Stimulated activated CD8-positive, alpha-beta memory T cell treated with anti-CD3 and anti-CD28 coated beads, Interleukin-7, amount 100 ng/mL, for 48 hours (primary cell): ENCODE measurements at regions not wholly inside any gene's neighbourhood (a gene's known extent, or its start where the extent isn't known, plus 50 kb on each side); places are given as distances from the start of the nearest gene placed in this dataset.
"Not testable (repeated sequence)": the region's sequence is repeated elsewhere in the genome, so short reads cannot be mapped to it uniquely, and the experiment has no call there.

Source experiments
- DNase-seq, 2 donors: peaks; one replicate each; pipeline ENCODE4 v3.0.0-alpha.2; 2020; ENCODE audit warnings: low read depth in 1 of 2; ENCODE audit errors: extremely low read depth in 1 of 2

DNA sequence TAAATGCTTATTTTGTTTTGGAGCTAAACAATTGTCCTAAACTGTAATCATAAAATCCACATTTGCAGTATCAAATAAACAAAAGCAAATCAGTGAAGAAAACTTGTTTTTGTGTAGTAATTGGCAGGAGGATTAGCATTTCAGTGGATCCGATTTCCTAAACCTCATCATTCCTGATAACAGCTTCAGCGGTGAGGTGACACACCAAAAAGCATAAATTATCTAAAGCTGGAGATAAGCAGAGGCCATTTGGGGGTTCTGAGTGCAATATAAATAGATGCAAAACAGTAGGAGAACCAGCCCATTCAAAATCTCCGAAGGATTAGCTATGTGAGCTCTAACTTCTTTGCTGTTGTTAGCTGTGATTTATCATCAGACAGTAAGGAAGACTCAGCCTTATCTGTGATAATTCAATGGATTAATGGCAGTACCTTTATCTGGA, 235.8 kb downstream of the EPHA7 start:
- DNase-seq: no peak

DNA sequence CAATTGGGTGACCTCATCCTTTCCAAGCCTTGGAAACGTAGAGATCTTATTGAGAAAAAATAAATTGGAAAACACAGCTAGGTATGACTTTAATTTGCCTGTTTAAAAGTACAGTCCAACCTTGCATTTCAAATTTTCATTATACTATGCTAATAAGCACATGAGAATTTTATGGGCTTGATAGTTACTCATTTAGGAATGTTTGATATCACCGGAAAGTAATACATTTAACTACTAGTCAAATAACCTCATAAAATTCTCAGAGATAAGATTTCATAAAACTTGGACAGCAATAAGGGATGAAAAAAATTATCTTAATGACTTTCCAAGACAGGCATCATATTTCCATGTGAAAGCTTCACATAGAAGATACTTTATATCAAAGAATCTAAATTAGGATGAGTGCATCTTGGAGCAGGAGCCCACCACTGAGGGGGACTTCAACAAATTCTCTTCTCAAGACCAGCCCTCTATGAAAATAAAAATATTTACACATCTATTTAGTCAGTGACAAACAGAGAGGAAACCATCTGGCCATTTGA, 236.3 kb downstream of the EPHA7 start:
- no peak for DNase-seq

DNA sequence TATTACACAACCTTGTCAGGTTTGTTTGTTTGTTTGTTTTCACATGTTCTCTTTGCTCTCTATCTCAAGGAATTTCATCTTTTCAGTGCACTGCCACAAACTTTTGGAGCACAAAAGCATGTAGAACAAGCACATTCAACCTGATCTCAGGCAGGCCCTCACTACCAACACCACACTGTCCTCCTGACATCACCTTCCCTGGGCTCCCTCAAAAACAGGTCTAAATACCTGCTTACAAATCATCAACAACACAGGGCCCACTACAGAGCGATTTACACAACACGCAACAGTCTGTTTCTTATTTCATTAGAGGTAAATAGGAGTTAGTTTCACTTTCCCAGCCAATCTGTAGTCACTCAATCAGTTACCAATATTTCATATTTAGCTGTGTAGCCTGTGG, 241.4 kb downstream of the EPHA7 start:
- no peak for DNase-seq

DNA sequence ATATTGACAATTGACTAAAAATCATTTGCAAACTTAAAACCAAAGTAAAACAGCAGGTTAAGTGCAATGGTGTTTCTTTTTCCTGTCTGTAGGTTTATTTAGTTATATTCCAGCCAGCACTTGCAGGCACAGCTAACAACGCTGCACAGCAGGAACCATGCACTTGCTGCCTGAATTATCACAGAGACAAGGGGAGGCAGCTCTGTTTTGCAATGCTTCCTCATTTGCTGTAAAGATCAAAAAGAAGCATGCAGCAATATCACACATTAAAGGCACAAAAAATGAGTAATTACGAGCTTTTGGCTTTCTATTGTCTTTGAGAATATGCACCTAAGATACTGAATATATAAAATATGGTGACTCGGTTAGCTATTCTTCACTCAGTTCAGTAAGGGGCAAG, 241.9 kb downstream of the EPHA7 start:
- no peak for DNase-seq

DNA sequence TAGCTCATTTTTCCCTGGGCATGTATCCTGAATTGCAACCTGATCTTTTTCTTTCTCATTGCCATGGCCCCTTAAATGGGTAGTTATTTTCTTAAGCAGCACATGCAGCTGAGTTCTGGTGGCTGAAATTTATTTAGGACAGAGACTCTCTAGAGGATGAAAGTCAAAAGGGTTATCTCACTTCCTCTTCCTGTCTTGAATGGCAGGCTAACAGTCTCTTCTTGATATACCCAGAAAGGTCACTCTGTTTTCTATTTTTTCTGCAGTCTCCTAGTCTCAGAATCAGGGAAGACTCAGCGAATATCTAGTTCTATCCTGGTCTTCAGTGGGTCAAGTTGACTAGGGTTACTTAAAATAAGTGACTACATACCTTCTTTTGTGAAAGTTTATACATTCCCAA, 243.3 kb downstream of the EPHA7 start:
- no peak for DNase-seq

DNA sequence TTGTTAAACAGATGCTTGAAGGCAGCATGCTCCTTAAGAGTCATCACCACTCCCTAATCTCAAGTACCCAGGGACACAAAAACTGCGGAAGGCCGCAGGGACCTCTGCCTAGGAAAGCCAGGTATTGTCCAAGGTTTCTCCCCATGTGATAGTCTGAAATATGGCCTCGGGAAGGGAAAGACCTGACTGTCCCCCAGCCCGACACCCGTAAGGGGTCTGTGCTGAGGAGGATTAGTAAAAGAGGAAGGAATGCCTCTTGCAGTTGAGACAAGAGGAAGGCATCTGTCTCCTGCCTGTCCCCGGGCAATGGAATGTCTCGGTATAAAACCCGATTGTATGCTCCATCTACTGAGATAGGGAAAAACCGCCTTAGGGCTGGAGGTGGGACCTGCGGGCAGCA, 245.8 kb downstream of the EPHA7 start:
- not testable (repeated sequence) for DNase-seq

DNA sequence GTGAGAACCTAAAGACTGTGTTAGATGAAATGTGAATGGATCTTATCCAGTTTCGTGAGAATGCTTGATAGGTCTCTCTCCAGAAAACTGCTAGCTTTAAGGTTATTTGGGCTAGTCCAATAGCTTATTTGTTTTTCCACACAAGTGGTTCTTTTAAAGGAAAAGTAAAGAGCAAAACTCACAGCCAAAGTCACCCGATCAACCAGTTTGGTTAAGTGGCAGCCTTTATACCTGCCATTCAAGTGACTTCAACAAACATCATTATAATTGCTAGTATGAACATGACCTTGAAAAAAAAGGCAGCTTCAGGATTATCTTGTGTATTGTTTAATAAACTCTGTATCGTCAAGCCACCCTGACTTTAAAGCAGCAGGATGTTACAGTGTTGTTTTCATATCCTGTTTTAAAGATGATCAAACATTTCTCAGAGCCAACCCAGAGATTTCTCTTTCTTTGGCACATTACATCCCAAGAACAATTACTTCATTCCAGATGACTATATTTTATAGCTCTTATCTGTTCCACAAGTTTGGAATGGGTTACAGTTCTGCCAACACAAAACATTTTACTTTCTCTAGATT, 253.4 kb downstream of the EPHA7 start:
- DNase-seq: no peak

DNA sequence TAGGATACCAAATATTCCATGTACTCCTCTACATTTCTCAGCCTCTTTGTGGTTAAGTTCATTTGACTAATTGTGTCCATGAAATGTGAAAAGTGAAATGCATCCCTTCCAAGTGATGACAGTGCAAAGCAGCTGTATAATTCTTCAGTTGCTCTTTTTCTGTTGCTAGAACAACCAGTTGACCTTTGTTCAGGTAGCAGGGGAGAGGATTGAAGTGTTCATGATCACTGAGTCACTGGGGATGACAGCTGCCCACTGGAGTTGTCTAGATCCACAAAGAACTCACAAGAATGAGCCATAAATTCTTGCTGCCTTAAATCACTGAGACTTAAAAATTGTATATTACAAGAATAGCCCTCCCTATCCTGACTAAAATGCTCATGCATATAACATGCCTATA, 254.6 kb downstream of the EPHA7 start:
- DNase-seq: no peak

DNA sequence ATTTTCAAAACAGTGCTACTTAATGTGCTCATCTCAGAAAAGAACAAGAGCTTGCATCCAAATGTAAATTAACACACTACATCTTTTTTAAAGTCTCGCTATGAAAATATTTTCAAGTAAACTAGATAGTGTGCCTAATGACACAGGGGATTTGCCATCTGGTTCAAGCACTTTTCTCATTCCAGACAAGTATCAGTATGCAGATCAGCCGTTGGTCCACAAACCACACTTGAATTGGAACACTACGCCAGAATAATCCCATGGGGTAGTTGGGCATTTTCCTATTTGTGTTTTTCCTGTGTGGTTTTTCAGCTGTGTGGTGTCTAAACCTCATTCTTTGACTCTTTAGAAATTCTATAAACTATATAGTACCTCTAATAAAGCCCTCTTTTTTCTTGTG, 256.2 kb downstream of the EPHA7 start:
- DNase-seq: no peak

DNA sequence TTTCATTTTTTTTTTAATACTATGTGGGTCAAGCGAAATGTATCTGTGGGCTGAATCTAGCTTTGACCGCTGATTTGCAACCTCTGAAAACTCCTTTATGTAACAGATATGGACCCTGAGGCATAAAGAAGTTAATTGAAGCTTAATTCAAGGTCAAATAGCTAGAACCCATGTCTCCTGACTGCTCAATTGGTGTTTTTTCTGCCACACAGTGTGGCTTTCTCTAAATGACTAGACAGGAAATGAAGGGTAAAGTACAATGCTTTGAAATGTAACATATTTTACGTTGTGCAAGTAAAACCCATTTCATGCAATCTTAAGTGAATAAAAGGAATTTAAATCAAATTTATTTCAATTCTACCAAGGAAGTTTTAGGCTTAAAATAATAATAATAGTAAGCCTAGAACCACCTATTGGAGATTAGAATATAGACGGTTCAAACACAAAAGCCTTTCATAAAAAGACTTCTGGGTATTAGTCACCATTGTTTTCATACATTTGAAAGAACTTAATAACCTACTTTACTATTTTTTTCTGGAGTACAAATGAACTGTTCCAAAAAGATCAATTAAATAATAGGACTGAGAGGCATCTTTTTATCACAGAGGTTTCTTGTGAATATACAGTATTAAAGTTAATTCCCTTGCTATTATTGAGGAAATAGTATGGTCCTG, 279.8 kb downstream of the EPHA7 start:
- no peak for DNase-seq

DNA sequence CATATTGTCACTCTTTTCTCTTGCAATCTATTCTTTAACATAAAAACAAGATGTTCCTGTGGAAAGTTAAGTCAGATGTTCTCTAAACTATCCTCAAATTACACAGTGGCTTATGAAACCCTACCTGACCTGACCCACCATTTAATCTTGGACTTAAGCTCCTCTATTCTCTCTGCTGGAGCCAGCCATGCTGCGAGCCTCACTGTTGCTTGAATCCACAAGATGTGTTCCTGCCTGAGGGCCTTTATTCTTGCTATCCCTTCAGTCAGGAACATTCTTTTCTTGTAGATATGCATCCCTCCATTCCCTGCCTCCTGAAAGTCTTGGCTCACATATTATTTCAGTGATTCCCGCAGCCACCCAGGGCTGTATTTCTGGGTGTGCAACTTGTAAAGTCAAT, 283.2 kb downstream of the EPHA7 start:
- DNase-seq: no peak

DNA sequence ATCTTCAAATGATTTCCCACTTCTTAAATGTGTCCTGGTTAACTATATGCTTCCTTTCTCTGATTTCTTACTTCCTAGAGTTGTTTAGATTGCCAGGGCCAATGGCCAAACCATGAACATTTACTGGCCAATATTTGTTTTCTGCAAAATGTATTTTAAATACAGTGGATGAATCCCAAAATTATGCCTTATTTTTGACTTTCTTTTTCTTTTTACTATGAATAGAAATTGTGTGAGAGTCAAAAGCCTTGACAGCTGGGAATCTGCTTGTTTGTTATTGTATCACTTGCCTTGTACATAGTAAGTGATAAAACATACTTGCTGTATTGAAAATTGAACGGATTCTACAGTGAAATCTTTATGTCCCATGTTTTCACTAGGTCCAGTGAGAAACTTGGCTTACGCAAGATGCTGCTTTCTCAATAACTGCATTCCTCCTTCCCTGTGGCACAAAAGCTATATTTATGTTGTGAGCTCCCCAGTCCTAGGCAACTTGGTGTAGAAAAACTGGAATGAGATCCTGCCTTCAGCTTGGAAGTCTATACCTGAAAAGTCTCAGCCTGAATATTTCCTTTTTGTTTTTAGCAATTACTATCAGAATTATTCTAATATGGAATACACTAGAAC, 295.2 kb downstream of the EPHA7 start:
- DNase-seq: no peak

DNA sequence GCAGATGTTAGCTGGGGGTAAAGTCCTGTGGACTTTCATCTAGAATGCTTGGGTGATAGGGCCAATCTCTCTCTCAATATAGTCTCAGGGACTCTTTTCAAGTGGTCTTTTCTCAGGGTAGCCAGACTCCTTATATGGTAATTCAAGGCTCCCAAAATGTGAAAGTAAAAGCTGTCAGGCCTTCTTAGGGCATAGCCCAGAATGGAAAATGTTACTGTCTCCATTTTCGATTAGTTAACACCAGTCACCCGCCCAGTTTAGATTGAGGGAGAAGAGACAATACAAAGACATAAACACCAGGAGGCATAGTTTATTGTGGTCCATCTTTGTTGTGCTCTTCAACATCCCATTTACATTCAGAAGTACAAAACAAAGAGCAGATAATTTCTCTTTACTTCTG, 295.8 kb downstream of the EPHA7 start:
- no peak for DNase-seq

DNA sequence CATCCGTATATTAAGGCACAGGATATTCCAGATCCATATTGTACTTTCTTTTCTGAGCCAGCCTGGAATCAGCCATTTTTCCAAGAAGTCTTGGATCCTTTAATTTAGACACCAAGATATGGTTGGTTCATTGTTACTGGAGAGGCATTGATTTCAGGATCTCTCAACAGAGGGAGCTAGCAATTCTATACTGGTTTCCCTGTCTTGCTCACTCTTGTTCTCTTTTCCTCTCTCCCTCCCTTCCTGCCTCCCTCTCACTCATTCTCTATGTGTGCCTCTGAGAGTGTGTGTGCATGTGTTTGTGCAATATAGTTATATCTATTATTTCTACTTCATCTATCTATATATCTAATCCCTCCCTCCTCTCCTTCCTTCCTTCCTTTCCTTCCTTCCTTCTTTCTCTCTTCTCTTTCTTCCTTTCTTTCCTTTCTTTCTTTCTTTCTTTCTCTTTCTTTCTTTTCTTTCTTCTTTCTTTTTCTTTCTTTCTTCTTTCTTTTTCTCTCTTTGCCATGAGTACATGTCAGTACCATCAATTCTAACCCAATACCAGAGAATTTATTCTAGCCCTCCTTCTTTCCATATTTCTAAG, 299.1 kb downstream of the EPHA7 start:
- no peak for DNase-seq

DNA sequence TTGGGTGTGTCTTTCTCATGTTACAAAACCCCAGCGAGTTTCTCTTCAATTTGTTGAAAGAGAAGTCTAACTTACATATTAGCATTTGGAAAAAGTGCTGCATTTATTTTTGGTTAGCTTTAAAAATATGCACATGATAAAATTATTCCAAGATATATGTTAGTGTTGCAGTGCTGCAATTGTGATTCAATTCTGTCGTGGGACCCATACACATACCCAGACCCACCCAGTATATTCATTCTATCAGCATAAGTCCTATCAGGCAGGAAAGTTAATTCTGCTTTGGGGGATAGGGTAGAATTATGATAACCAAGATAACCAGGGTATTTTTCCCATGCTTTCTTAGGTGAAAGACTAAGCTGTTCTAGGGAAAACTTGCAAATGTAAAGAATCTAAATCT, 313.5 kb downstream of the EPHA7 start:
- no peak for DNase-seq

DNA sequence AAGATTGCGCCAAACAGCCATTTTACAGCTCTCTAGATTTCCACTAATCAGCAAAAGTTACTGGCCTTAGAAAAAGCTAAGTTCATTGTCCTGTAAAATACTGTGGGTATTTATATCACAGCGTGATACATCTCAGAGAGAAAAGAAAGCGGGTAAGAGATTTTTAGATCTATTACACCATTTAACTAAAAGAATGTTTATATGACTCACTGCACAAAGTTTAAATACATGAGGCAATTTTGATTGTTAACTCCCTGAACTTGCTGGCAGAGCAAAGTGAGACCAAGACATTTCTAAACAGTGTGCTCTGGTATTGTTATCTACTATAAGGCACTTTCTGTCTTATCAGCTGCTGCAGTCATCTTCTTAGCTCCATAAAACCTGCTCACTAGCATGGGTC, 314.3 kb downstream of the EPHA7 start:
- no peak for DNase-seq

DNA sequence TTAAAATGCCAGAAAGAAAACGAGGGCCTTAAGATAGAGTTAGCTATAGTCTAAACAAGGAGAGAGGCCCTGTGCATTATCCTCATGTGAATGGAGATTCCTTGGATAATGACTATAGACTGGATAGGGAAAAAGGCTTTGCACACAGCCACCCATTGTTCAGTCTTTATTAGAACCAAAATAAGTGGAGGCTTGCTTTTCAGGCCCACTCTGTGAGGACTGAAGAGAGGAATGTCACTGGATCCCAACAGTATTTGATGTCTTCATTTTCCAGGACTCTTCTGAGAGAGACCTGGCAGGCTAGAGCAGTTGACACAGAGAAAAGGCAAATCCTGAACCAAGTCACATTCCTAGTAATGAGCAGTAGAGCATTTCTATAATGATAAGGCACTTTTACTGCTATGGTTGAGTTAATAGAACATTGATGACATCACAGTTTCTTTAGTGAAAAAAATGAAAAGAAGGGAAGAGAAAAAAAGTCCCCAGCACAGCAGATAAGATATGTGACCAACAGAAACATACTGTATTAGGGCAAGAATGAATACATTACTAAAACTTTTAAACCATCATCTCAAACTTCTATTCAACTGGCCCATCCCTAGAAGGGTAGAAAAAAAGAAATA, 315.1 kb downstream of the EPHA7 start:
- DNase-seq: no peak

DNA sequence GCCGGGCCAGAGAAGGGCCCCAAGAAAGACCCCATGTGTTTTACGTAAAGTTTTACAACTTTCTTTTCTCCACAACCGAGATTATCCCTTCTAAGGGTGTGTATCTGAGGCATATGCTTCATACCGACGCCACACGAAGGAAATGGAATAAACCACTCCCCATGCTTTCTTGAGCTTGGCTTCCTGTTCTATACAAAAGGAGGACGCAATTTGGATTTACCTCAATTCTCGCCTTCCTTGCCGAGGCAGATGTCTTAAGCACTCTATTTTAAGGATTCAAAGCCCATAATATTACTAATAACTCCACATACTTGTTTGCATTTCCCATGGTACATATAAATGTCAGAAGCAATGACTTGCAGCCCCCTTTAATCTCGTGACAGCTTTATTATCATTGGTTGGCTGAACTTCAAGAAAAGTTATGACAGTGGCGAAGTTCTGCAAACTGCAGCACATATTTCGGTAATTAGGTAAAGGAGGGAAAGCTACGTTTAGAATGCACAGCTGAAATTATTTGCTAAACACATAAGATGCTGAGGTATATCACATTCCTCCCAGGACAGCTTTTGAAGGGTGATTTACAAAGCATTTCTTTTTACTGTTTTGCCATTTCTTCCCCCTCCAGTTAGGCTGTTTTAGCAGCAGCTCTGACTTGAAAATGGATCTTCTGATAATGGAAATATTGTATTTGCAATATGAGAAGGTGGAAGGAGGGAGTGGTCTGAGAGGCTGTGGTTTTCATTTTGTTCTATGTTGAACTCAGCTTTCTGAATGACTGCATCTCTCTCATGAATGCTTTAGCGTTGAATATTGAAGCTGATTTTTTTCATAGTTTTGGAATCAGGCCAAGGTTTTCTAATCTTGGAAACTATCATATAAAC, 330.5 kb downstream of the EPHA7 start:
- DNase-seq: no peak

DNA sequence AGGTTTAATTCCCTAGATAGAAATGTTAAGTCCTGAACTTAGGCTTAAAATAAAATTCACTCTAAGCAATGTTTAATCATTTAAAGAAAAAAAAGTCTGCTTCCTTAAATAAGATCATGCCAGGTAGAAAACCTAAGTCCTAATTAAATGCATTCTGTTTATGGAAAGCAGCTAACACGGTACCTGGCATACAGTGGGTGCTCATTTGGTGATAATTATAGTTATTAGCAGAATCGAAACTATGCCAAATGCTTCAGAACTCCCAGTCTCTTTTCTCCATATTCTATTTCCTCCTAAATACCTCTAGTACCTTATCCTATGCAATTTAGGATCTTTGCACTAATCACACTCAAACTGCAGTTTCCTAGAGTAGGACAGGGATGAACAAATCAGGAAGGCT, 331.8 kb downstream of the EPHA7 start:
- no peak for DNase-seq

DNA sequence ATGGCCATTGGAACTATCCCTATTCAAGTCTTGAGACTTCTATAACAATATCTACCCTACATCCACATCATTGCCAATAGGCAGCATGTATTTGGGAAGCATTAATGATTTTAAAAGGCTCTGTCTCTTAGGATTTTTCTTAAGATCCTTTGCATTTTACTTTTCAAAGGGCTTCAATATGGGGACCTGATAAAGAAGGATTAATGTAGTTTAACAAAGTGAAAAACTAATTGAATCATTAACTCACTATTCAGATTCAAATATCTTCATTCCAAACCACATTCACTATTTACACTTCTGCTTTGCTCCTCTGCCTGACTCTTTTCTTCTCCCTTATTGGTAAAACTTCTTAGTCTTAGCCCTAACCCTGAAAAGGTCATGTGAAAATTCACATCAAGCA, 333.0 kb downstream of the EPHA7 start:
- DNase-seq: no peak
